SK-N-SH (cell line): ENCODE measurements at regions not wholly inside any gene's neighbourhood (a gene's known extent, or its start where the extent isn't known, plus 50 kb on each side); places are given as distances from the start of the nearest gene placed in this dataset.

Experiments used
- CTCF ChIA-PET: fragments of 300-600, 350-600 bp; formaldehyde crosslinking; extraction: SDS; loops from one replicate; lab custom pipeline; 2021; lab: Yijun Ruan, JAX
- POLR2A ChIA-PET: fragments of 350-600 bp; sonication (Branson Sonifier 250); formaldehyde crosslinking; extraction: SDS; loops from one replicate; lab custom pipeline; 2020; ENCODE audit warnings: antibody characterized with exemption, inconsistent platforms; lab: Yijun Ruan, JAX
- DNase-seq: peaks from one replicate; pipeline ENCODE4 v3.0.0; 2012
- H2AFZ ChIP-seq: fragments of 200-600 bp; sonication (generic); 2 replicates; pipeline ENCODE4 v1.8.1; 2016; ENCODE audit warnings: antibody characterized with exemption, mild to moderate bottlenecking, low read depth
- H3F3A ChIP-seq: fragments of 200-600 bp; sonication (generic); replicated peaks from 2 replicates; pipeline ENCODE3; 2016; ENCODE audit warnings: antibody characterized with exemption, mild to moderate bottlenecking; ENCODE audit not compliant: insufficient read depth
- H3K27ac ChIP-seq, 2 experiments: fragments of 200-500 bp in 1 of 2; fragments of 200-600 bp in 1 of 2; sonication (Bioruptor generic) in 1 of 2; sonication (generic), shearing (Covaris generic) in 1 of 2; 2 replicates each; pipeline versions ENCODE4 v1.5.1 to v1.6.1; 2014 to 2016; ENCODE audit warnings: low read depth in 2 of 2, inconsistent platforms in 1 of 2, low read length in 1 of 2, mild to moderate bottlenecking in 1 of 2, mixed read lengths in 1 of 2
- H3K27me3 ChIP-seq: fragments of 200-600 bp; sonication (generic), shearing (Covaris generic); 2 replicates; pipeline ENCODE4 v1.6.1; 2016; ENCODE audit warnings: mixed run types; ENCODE audit not compliant: insufficient read depth
- H3K36me3 ChIP-seq, 2 experiments: fragments of 200-500 bp in 1 of 2; fragments of 200-600 bp in 1 of 2; sonication (Bioruptor generic) in 1 of 2; sonication (generic) in 1 of 2; replicated peaks in 1 of 2; 2 replicates each; pipeline versions ENCODE3 to v1.5.1; 2014 to 2016; ENCODE audit warnings: low read length in 1 of 2, mild to moderate bottlenecking in 1 of 2; ENCODE audit not compliant: insufficient read depth in 2 of 2, control insufficient read depth in 1 of 2
- H3K4me1 ChIP-seq, 2 experiments: fragments of 200-500 bp in 1 of 2; fragments of 200-600 bp in 1 of 2; sonication (Bioruptor generic) in 1 of 2; sonication (generic), shearing (Covaris generic) in 1 of 2; 2 replicates each; pipeline versions ENCODE4 v1.5.1 to v1.6.1; 2014 to 2016; ENCODE audit warnings: low read depth in 1 of 2, low read length in 1 of 2, mixed run types in 1 of 2; ENCODE audit not compliant: insufficient read depth in 2 of 2, control insufficient read depth in 1 of 2
- H3K4me2 ChIP-seq: fragments of 200-600 bp; sonication (generic), shearing (Covaris generic); 2 replicates; pipeline ENCODE4 v1.6.1; 2017; ENCODE audit warnings: mixed run types
- H3K4me3 ChIP-seq, 2 experiments: fragments of 200-500 bp in 1 of 2; fragments of 200-600 bp in 1 of 2; sonication (Bioruptor generic) in 1 of 2; sonication (generic), shearing (Covaris generic) in 1 of 2; 2 replicates each; pipeline versions ENCODE4 v1.5.1 to v1.8.1; 2014 to 2016; ENCODE audit warnings: low read depth in 2 of 2, inconsistent platforms in 1 of 2, low read length in 1 of 2, mild to moderate bottlenecking in 1 of 2, mixed read lengths in 1 of 2, moderate library complexity in 1 of 2
- H3K79me2 ChIP-seq: fragments of 200-600 bp; sonication (generic); 2 replicates; pipeline ENCODE4 v1.8.1; 2017; ENCODE audit warnings: mild to moderate bottlenecking; ENCODE audit not compliant: insufficient read depth
- H3K9ac ChIP-seq: fragments of 200-600 bp; sonication (generic); 2 replicates; pipeline ENCODE4 v1.6.1; 2017; ENCODE audit warnings: mixed run types
- H3K9me2 ChIP-seq: fragments of 200-600 bp; sonication (generic); 2 replicates; pipeline ENCODE4 v1.6.1; 2017; ENCODE audit warnings: mixed run types
- H3K9me3 ChIP-seq: fragments of 200-600 bp; sonication (generic); 2 replicates; pipeline ENCODE4 v1.6.1; 2017; ENCODE audit warnings: mixed run types, mild to moderate bottlenecking, moderate library complexity
- H4K20me1 ChIP-seq: fragments of 200-600 bp; sonication (generic); 2 replicates; pipeline ENCODE4 v1.6.1; 2017; ENCODE audit warnings: mild to moderate bottlenecking, mixed run types; ENCODE audit not compliant: insufficient read depth
- CHD2 ChIP-seq: fragments of 150-350 bp; IDR thresholded peaks from 2 replicates; pipeline ENCODE4 v1.6.1; 2018; ENCODE audit warnings: low read length; ENCODE audit not compliant: partially characterized antibody
- EZH2phosphoT487 ChIP-seq: fragments of 200-600 bp; sonication (generic); IDR thresholded peaks from 2 replicates; pipeline ENCODE4 v1.6.1; 2017; ENCODE audit warnings: low read depth, mixed run types, mild to moderate bottlenecking, antibody characterized with exemption, moderate library complexity, borderline replicate concordance
- FOSL2 ChIP-seq: IDR thresholded peaks from 2 replicates; pipeline ENCODE4 v1.4.0; 2012; ENCODE audit warnings: low read depth, mild to moderate bottlenecking, moderate library complexity, borderline replicate concordance
- FOXM1 ChIP-seq: IDR thresholded peaks from 2 replicates; pipeline ENCODE4 v1.4.0; 2012; ENCODE audit warnings: low read depth, mild to moderate bottlenecking
- GABPA ChIP-seq: IDR thresholded peaks from 2 replicates; pipeline ENCODE4 v1.4.0; 2012; ENCODE audit warnings: low read depth, mild to moderate bottlenecking
- IRF3 ChIP-seq: fragments of 150-350 bp; IDR thresholded peaks from 2 replicates; pipeline ENCODE4 v1.6.1; 2016; ENCODE audit warnings: mild to moderate bottlenecking, low read depth, low read length
- MEF2A ChIP-seq: IDR thresholded peaks from 2 replicates; pipeline ENCODE4 v1.4.0; 2012; ENCODE audit warnings: low read depth, borderline replicate concordance
- PBX3 ChIP-seq: IDR thresholded peaks from 2 replicates; pipeline ENCODE4; 2012
- POLR2AphosphoS5 ChIP-seq: IDR thresholded peaks from 2 replicates; pipeline ENCODE4 v1.6.1; 2012; ENCODE audit warnings: low read depth, low read length
- REST ChIP-seq: IDR thresholded peaks from 2 replicates; pipeline ENCODE4 v1.6.1; 2012; ENCODE audit warnings: mild to moderate bottlenecking, low read depth, low read length, moderate library complexity
- RXRA ChIP-seq: IDR thresholded peaks from 2 replicates; pipeline ENCODE4 v1.4.0; 2012; ENCODE audit warnings: low read depth, mild to moderate bottlenecking, borderline replicate concordance
- SMC3 ChIP-seq: IDR thresholded peaks from 2 replicates; pipeline ENCODE4 v1.6.1; 2012; ENCODE audit warnings: low read depth, low read length, improper control_type of control experiment
- TEAD4 ChIP-seq: IDR thresholded peaks from 2 replicates; pipeline ENCODE4 v1.4.0; 2012; ENCODE audit warnings: mild to moderate bottlenecking, borderline replicate concordance; ENCODE audit not compliant: insufficient read depth
- USF2 ChIP-seq: fragments of 150-350 bp; IDR thresholded peaks from 2 replicates; pipeline ENCODE4 v1.6.1; 2017; ENCODE audit warnings: antibody characterized with exemption, low read length, low read depth, borderline replicate concordance
- WGBS: methylation state at CpG from one replicate; pipeline ENCODE4 v1.1.6; 2017; ENCODE audit warnings: low lambda C conversion rate; 5-methylcytosine and 5-hydroxymethylcytosine counted together

DNA sequence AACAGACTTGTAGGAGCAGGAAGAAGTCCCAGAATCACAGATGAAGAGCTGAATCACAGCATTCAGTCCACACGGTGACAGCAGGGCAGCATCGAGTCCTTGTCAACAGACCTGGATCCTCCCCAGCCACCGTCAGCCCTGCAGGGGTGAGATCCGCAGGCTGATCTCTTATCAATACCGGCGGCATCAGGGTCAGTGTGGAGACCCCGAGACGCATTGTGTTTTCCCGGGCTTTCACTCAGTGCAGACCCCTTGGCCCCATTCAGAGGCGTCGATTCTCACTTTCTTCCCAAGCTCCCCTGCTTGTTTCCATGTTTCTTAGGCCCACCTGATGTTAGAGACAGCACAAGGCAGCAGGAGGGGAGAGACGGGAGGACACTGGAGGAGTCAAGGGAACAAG, 609.6 kb downstream of the PTPRU start:
- Histone ChIP-seq H4K20me1 (no peaks in the 10 kb centered on the region), H3K9me3 (0 out of 2 replicates have a peak, but pooled peaks cover 7% of the 10 kb centered on the region), H3K79me2 (no peaks in the 10 kb centered on the region), H3K9me2 (no peaks in the 10 kb centered on the region), H3K27ac (no peak overlapping the region), H3K4me3 (no peak overlapping the region), H3K4me2 (no peak overlapping the region), H3K4me1 (no peaks in the 10 kb centered on the region; a peak in 1 of 4 replicates), H2AFZ (no peak overlapping the region), H3K36me3 (no peaks in the 10 kb centered on the region), H3K9ac (no peak overlapping the region), H3K27me3 (no peaks in the 10 kb centered on the region), H3F3A (no peaks in the 10 kb centered on the region)
- no peak for DNase-seq
- ChIA-PET POLR2A (no interaction called here), CTCF (interaction anchor here (5.7 kb wide), 1 partner anchor 53 kb away, joined by 58 read pairs; no protein-coding TSS in a partner anchor)
- TF ChIP-seq IRF3 (no peak), FOXM1 (no peak), USF2 (no peak), POLR2AphosphoS5 (no peak), RXRA (no peak), MEF2A (no peak), TEAD4 (no peak), REST (no peak), SMC3 (no peak), CHD2 (no peak), PBX3 (no peak), GABPA (no peak), FOSL2 (no peak), EZH2phosphoT487 (no peak)
- 66% methylated on average over 10 of the region's 12 CpGs for WGBS
